Stimulated activated CD4-positive, alpha-beta T cell treated with anti-CD3 and anti-CD28 coated beads, Interleukin-15, amount 100 ng/mL, for 24 hours (primary cell): ENCODE measurements at regions not wholly inside any gene's neighbourhood (a gene's known extent, or its start where the extent isn't known, plus 50 kb on each side); places are given as distances from the start of the nearest gene placed in this dataset.
"Not testable (repeated sequence)": the region's sequence is repeated elsewhere in the genome, so short reads cannot be mapped to it uniquely, and the experiment has no call there.

Source experiments
- DNase-seq: peaks from one replicate; pipeline ENCODE4 v3.0.0-alpha.2; 2020

- not testable (repeated sequence) for DNase-seq
Measured at GRCh38 chr13:18322821-18323220, 858.8 kb downstream of the TUBA3C start.

- DNase-seq, result not testable (repeated sequence)
Measured at GRCh38 chr13:18319653-18320052, 862.0 kb downstream of the TUBA3C start.

GRCh38 chr13:18303240-18303813 is 878.3 kb downstream of the TUBA3C start:
- DNase-seq, result not testable (repeated sequence)

- DNase-seq, result not testable (repeated sequence)
Measured at GRCh38 chr13:18300968-18301367, 880.7 kb downstream of the TUBA3C start.

GRCh38 chr13:18297359-18297758 is 884.3 kb downstream of the TUBA3C start:
- not testable (repeated sequence) for DNase-seq

GRCh38 chr13:18296617-18297016 is 885.0 kb downstream of the TUBA3C start:
- not testable (repeated sequence) for DNase-seq

GRCh38 chr13:18294311-18294710 is 887.3 kb downstream of the TUBA3C start:
- not testable (repeated sequence) for DNase-seq

- not testable (repeated sequence) for DNase-seq
Measured at GRCh38 chr13:18286848-18287247, 894.8 kb downstream of the TUBA3C start.

- not testable (repeated sequence) for DNase-seq
Measured at GRCh38 chr13:18285663-18286062, 896.0 kb downstream of the TUBA3C start.

- not testable (repeated sequence) for DNase-seq
Measured at GRCh38 chr13:18284040-18284439, 897.6 kb downstream of the TUBA3C start.

- not testable (repeated sequence) for DNase-seq
Measured at GRCh38 chr13:18281829-18282597, 899.6 kb downstream of the TUBA3C start.

- DNase-seq, result not testable (repeated sequence)
Measured at GRCh38 chr13:18280904-18281828, 900.5 kb downstream of the TUBA3C start.

GRCh38 chr13:18279971-18280370 is 901.7 kb downstream of the TUBA3C start:
- DNase-seq, result peak; percentile 1

- DNase-seq, result not testable (repeated sequence)
Measured at GRCh38 chr13:18277372-18277771, 904.3 kb downstream of the TUBA3C start.

GRCh38 chr13:18276280-18276679 is 905.3 kb downstream of the TUBA3C start:
- DNase-seq, result not testable (repeated sequence)

- not testable (repeated sequence) for DNase-seq
Measured at GRCh38 chr13:18273785-18274514, 907.7 kb downstream of the TUBA3C start.

- DNase-seq, result not testable (repeated sequence)
Measured at GRCh38 chr13:18258801-18259419, 922.7 kb downstream of the TUBA3C start.

GRCh38 chr13:18257686-18258085 is 923.9 kb downstream of the TUBA3C start:
- DNase-seq, result not testable (repeated sequence)

- not testable (repeated sequence) for DNase-seq
Measured at GRCh38 chr13:18252848-18253247, 928.8 kb downstream of the TUBA3C start.

- DNase-seq, result not testable (repeated sequence)
Measured at GRCh38 chr13:18248533-18249240, 932.9 kb downstream of the TUBA3C start.

GRCh38 chr13:18240086-18240485 is 941.5 kb downstream of the TUBA3C start:
- not testable (repeated sequence) for DNase-seq
